Epidermal melanocyte (primary cell): ENCODE measurements at regions not wholly inside any gene's neighbourhood (a gene's known extent, or its start where the extent isn't known, plus 50 kb on each side); places are given as distances from the start of the nearest gene placed in this dataset.
"Not testable (repeated sequence)": the region's sequence is repeated elsewhere in the genome, so short reads cannot be mapped to it uniquely, and the experiment has no call there.

Source experiments
- DNase-seq: peaks from one replicate; pipeline ENCODE4 v3.0.0; 2011; ENCODE audit warnings: low spot score; ENCODE audit not compliant: insufficient read length

DNA sequence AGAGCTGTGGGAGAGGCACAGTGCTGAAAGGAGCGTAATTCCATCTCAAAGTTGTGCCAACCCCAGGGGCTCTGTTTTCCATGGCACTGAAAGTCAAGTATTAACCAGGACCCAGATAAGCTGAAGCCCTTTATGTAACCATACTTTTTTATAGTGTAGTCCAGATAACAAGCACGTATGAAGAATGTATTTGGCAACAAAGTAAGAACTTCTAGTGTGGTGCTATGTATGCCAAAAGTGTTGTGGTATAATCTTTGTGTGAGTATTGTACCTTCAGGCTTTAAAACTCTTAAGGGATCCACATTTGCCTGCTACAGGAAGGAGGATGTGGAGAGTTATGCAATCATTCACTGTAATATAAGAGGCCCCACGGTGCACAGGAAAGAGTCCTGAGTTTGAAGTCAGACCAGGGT lies 129.4 kb downstream of the IBTK start:
- no peak for DNase-seq

DNA sequence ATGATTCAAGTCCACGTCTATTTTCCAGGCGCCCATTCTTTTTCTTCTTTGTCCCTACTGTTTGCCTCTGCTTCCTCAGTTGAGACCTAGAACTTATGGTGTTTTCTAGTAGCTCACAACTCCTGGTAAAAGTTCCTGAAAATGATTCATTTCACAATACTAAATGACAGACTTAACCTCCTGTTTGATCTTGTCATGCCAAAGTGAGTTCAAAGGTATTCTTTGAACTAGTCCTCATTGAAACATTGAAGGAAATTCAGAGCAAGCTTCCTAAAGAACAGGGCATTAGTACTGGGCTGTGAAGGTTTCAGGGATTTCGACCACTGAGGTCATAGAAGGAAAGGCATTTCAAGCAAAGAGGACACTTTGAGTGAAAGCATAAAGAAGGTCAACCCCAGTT lies 132.8 kb downstream of the IBTK start:
- DNase-seq = no peak

DNA sequence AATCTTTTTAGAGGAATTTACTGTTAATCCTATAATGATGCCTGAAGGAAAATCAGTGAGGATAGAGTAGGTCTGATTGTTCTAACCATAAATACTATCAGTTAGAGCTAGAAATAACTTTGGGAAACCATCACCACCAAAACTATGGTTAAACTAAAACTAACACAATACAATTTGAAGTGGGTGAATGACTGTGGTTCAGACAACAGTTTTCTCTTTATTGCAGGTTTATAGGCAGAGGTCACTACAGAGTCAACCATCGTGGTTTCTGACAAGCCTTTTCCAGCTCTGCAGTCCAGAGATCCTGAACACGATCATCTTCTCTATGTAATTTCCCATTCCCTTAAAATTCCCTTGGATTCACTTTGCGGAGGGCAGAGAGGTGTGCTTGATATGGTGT lies 134.3 kb downstream of the IBTK start:
- DNase-seq = no peak

DNA sequence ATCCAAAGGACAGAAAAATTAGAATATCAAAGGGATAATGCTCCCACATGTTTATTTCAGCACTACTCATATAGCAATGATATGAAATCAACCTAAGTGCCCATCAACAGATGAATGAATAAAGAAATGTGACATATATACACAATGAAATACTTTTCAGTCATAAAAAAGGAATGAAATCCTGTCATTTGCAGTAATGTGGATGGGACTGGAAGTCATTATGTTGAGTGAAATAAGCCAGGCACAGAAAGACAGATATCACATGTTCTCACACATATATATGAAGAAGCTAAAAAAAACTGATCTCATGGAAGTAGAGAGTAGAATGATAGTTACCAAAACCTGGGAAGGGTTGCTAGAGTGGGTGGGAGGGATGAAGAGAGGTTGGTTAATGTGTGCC lies 135.7 kb downstream of the IBTK start:
- no peak for DNase-seq

DNA sequence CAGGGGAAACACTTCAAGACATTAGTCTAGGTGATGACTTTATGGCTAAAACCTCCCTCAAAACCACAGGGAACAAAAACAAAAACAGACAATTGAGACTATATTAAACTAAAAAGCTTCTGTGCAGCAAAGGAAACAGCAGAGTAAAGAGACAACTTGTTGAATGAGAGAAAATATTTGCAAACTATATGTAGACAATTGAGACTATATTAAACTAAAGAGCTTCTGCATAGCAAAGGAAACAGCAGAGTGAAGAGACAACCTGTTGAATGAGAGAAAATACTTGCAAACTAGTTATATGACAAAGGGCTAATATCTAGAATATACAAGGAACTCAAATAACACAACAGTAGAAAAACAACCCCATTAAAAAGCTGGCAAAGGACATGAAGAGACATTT lies 136.4 kb downstream of the IBTK start:
- no peak for DNase-seq

DNA sequence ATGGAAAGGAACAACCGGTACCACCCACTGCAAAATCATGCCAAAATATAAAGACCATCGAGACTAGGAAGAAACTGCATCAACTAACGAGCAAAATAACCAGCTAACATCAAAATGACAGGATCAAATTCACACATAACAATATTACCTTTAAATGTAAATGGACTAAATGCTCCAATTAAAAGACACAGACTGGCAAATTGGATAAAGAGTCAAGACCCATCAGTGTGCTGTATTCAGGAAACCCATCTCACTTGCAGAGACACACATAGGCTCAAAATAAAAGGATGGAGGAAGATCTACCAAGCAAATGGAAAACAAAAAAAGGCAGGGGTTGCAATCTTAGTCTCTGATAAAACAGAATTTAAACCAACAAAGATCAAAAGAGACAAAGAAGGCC lies 144.4 kb downstream of the IBTK start:
- not testable (repeated sequence) for DNase-seq

DNA sequence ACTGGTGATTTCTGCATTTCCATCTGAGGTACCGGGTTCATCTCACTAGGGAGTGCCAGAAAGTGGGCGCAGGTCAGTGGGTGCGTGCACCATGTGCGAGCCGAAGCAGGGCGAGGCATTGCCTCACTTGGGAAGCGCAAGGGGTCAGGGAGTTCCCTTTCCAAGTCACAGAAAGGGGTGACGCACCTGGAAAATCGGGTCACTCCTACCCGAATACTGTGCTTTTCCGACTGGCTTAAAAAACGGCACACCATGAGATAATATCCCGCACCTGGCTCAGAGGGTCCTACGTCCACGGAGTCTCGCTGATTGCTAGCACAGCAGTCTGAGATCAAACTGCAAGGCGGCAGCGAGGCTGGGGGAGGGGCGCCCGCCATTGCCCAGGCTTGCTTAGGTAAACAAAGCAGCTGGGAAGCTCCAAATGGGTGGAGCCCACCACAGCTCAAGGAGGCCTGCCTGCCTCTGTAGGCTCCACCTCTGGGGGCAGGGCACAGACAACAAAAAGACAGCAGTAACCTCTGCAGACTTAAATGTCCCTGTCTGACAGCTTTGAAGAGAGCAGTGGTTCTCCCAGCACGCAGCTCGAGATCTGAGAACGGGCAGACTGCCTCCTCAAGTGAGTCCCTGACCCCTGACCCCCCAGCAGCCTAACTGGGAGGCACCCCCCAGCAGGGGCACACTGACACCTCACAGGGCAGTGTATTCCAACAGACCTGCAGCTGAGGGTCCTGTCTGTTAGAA lies 146.0 kb downstream of the IBTK start:
- not testable (repeated sequence) for DNase-seq

DNA sequence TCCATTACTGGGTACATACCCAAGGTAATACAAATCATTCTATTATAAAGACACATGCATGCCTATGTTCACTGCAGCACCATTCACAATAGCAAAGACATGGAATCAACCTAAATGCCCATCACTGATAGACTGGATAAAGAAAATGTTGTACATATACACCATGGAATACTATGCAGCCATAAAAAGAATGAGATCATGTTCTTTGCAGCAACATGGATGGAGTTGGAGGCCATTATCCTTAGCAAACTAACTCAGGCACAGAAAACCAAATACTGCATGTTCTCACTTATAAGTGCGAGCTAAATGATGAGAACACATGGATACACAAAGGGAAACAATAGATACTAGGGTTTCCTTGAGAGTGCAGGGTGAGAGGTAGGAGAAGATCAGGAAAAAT lies 146.8 kb downstream of the IBTK start:
- DNase-seq = not testable (repeated sequence)

DNA sequence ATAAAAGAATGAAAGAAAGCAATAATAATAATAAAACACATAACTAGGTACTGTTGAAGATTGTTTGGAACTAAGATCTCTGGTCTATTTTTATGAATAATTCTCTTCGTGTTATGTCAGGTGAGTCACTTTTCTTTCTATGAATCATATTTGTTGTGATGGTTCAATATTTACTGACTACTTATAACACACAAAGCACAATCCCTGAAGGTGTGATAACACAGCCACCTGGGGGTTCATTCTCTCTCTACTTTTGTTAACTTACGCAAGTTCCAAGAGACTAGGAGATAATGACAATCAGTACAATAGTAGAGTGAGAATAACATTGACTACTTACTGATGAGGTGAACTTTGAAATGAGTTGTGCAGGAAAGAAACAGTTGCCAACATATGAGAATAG lies 149.9 kb downstream of the IBTK start:
- no peak for DNase-seq

DNA sequence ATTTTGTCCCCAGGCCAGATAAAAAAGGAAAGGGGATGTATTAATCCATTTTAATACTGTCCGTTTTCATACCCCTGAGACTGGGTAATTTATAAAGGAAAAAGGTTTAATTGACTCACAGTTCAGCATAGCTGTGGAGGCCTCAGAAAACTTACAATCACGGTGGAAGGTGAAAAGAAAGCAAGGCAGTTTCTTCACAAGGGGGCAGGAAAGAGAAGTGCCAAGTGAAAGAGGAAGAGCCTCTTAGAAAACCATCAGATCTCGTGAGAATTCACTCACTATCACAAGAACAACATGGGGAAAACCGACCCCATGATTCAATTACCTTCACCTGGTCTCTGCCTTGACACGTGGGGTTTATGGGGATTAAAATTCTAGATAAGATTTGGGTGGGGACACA lies 152.5 kb downstream of the IBTK start:
- DNase-seq = no peak

DNA sequence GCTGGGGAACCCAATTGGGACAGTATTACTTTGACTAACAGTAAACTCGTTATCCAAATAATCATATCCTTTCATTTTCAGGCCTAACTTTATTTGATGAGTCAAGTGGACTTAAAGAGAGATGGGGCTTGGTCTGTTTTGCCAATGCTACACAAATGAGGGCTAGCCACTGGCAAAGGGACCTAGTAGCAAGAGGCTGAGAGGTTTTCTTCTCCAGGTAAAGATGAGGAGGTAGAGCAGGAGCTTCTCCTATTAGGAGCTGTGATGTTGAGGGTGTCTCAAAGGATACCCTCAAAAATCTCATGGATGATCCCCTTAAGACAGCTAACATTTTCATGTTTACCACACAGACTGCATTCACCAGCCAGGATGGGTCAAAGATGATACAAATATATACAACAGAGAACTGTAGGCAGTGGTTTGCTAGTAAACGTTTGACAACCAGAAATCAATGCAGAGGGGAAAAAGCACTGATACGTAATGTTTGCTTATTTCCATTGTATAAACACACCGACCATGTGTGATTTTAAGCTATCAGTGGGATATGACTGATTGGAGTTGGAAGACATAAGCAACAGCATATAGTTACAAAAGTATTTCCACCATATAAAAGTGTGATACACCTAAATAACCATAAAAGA lies 153.3 kb downstream of the IBTK start:
- DNase-seq = no peak

DNA sequence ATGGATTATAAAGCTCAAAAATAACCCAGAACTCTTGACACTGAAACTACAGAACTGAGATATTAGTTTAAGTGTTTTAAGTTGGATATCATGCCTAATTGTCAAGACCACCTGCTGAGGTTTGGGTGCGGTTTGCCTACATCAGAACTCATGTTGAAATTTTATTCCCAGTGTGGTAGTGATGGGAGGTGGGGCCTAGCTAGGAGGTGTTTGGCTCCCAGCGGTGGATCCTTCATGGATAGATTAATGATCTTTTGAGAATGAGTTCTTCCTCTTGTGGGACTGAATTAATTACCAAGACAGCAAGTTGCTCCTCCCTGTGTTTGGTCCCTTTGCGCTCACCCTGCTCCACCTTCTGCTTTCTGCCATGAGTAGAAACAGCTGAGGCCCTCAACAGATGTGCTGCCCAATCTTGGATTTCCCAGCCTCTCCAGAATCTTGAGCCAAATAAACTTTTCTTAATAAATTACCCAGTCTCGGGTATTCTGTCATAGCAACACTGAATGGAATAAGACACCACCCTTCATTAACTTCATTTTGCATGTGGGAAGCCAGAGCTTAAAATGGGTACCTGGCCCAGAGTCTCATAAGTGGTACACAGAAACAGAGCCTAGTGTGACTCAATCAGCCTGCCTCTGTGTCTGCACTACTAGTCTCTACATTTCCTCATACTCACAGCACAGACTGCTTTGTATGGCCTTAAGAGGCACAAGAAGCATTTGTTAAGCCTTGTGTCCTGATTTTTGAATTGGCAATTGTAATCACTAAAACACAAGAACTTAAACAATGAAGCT lies 158.4 kb downstream of the IBTK start:
- DNase-seq = no peak

DNA sequence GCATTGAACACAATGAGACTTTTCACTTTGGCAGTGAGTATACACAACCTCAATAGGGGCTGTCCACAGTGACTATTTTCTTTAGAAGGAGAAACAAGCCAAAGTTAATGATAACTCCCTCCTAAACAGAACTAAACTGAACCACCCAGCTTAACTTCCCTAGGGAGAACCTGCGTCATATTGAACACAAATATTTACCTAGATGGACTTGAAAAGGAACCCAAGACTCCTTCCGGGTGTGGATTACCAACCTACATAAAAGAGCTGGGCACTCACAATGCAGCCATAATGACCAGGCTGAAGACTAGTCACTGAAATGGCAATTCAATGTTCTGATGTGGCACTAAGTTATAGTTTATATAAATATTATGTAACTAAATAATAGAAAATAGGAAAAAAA lies 160.6 kb downstream of the IBTK start:
- no peak for DNase-seq

DNA sequence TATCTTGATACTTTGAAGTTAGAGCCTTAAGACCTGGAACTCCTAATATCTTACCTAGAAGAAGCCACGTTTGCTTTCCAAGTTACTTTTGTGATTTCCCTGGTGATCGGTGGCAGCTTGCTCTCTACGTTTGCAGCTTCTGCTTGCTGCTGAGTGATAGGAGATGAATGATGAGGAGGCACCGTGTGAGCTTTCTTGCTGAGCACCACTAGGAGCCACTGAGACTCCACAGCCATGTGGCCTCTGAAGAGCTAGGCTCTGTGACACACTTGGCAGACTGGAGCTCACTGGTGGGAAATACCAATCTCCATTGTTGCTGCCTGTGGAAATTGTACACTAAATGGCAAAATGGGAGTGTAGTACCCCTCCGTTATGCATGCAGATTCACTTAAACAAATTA lies 161.8 kb downstream of the IBTK start:
- no peak for DNase-seq

DNA sequence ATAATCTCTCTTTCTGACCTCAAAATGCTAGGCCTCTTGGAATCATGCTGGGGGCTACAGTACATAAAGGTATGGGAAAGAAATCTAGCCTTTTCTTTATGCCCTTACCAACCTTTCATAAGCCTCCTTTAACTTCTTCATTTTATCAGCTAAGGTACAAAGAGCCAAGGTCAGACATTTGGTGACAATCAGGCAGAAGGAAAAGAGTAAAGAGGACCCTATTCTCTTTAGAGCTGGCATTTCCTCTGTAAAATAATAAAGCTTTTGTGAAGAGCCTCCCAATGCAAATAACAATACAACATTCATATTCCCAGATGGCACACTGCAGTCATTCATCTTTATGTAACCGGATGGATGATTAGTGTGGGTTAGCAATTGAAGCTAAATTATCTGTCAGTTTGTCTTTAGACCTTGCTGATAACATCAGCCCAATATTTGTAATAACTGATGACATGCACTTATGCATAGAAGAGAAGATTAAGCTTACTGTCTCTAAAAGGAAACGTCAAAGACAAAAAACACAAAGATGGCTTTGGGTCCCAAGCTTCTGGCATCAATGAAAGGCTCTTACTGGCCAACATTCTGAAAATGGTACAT lies 163.1 kb downstream of the IBTK start:
- DNase-seq = no peak

DNA sequence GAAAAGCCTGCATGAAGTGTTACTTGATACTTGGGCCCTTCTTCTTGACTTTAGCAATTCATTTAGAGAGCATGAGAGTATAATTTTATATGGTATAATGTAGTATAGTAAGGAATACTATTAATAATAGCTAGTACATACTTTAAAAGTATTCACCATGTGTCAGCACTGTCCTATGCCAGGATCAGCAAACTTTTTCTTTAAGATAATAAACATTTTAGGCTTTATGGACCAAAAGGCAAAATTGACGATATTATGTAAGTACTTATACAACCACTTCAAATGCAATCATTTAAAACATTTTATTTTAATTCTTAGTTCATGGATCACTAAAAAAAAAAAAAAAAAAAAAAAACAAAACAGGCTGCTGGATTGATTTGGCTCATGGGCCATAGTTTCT lies 163.9 kb downstream of the IBTK start:
- no peak for DNase-seq

DNA sequence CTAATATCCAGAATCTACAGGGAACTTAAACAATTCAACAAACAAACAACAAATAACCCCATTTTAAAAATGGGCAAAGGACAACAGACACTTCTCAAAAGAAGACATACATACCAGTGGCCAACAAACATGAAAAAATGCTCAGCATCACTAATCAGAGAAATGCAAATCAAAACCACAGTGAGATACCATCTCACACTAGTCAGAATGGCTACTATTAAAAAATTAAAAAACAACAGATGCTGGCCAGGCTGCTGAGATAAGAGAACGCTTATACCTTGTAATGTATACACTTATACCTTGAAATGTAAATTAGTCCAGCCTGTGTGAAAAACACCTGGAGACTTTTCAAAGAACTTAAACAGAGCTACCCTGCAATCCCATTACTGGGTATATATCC lies 166.8 kb downstream of the IBTK start:
- DNase-seq = no peak

DNA sequence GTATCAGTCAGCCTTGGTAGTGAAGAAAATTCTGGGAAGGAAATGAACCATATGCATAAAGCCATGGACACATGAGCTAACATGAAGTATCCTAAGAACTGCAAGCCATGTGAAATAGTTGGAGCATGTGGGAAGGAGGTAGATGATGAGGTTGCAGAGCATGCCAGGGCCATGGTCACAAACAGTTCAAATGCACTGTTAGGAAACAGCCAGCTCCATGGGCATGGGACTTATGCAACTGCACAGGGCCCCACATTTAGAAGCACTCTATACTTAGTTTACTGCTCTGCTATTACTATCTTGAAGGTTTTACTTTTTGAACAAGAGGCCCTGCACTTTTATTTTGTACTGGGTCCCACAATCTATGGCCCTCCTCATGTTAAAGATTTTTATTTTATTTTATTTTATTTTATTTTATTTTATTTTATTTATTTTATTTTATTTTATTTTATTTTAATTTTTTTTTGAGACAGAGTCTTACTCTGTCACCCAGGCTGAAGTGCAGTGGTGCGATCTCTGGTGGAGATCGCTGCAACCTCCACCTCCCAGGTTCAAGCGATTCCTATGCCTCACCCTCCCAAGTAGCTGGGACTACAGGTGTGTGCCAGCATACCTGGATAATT lies 169.1 kb downstream of the IBTK start:
- DNase-seq = no peak

DNA sequence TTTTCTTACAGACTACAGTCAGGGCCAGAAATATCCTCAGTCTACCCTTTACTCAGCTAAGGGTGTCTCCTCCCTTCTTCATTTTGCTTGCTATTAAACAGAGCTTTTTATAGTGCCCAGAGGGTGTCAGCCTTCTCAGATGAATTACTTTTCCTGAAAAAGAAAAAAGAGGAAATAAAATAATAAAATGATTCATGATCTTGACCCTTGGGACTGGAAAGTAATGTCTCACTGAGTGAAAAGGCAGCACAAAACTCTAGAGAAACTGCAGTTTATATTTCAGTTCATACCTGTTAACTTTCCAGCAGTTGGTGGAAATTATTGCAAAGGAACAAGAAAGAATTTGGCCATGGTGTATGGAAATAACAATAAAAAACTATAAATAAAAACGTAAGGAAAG lies 170.6 kb downstream of the IBTK start:
- DNase-seq = no peak

DNA sequence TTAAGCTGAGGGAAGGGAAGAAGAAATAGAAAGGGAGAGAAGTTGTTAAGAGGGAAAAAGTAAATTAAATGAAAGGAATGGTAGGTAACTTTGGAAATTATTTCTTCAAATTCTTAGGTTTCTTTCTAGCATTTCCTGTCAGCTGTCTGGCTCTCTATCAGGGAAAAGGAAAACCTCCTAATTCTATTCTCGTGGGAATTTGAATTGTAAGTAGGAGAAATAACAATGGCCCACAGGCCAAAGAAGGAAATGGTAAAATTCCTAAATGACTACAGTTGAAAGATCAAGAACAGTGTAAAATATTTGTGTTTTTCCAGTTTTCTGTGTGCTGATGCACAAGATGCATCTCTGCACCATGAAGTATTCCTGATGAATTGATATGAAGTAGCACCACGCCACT lies 173.0 kb downstream of the IBTK start:
- DNase-seq = no peak

DNA sequence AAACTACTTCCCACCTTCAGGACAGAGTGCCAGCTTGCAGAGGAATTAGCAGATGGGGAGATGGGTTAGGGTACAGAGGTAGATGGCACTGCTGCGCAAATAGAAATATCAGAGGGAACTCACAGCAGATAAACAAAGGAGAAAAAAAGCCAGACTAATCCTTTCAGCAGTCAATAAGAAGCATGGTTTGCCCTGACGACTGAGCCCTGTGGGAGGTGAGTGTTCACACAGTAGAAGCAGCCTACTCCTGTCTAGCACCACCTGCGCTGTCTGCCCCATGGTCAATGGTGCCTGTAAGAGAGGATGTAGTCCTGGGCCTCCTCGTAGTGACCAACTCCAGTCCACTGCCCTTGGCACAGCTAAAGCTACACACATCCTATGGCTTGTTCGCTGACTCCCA lies 174.1 kb downstream of the IBTK start:
- DNase-seq = no peak

DNA sequence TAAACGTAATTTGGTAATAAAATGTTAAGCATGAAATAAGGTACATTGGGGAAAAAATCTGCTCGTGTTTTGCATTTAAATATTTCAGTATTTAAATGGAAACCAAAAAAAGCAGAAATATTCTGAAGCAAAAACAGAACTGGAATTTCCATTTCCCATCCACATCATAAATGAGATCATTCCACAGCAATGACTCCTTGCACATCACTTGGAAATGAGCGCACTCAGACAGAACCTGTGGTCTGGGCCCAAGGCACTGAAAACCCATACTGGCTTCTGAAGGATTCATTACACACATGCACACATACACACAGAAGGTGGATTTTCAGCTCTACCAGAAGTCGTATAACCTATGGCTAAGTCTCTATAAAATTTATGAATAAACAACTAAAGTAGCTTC lies 174.8 kb downstream of the IBTK start:
- DNase-seq = no peak
